Neutrophil (primary cell): ENCODE measurements at regions not wholly inside any gene's neighbourhood (a gene's known extent, or its start where the extent isn't known, plus 50 kb on each side); places are given as distances from the start of the nearest gene placed in this dataset.

Source experiments
- H3K27ac ChIP-seq: fragments of 200-600 bp; sonication (generic); 2 replicates; pipeline ENCODE4 v1.5.1; 2016; ENCODE audit warnings: mild to moderate bottlenecking, moderate library complexity
- H3K27me3 ChIP-seq: fragments of 200-600 bp; sonication (generic); 2 replicates; pipeline ENCODE4 v1.6.0; 2016; ENCODE audit warnings: mild to moderate bottlenecking
- H3K36me3 ChIP-seq: fragments of 200-600 bp; sonication (generic); 2 replicates; pipeline ENCODE4 v1.5.1; 2017
- H3K4me1 ChIP-seq, 2 experiments: fragments of 200-600 bp in 1 of 2; sonication (generic) in 1 of 2; 1 replicate in 1 of 2; 2 replicates in 1 of 2; pipeline versions ENCODE4 v1.5.1 to v1.6.1; 2013 to 2016; ENCODE audit warnings: low read depth in 1 of 2, low read length in 1 of 2, mild to moderate bottlenecking in 1 of 2, moderate library complexity in 1 of 2; ENCODE audit not compliant: control insufficient read depth in 1 of 2, insufficient read depth in 1 of 2
- H3K4me3 ChIP-seq, 2 experiments: fragments of 200-600 bp in 1 of 2; sonication (generic) in 1 of 2; 1 replicate in 1 of 2; 2 replicates in 1 of 2; pipeline ENCODE4 v1.5.1; 2013 to 2016; ENCODE audit warnings: low read depth in 1 of 2, low read length in 1 of 2, mild to moderate bottlenecking in 1 of 2, moderate library complexity in 1 of 2
- H3K9me3 ChIP-seq: fragments of 200-600 bp; sonication (generic); 2 replicates; pipeline ENCODE4 v1.5.1; 2016
- CTCF ChIP-seq: fragments of 200-600 bp; sonication (generic); IDR thresholded peaks from 2 replicates; pipeline ENCODE4 v1.5.1; 2016; ENCODE audit warnings: antibody characterized with exemption

- Histone ChIP-seq H3K9me3 (no peaks in the 10 kb centered on the region), H3K4me1 (peaks cover 10 to 13% of the 10 kb centered on the region in 2 experiments), H3K27ac (peak overlapping the region; percentile 51), H3K4me3 (peak overlapping the region in 1 of 2 experiments; percentile 26), H3K36me3 (no peaks in the 10 kb centered on the region), H3K27me3 (no peaks in the 10 kb centered on the region)
- no peak for TF ChIP-seq CTCF
Observed at GRCh38 chr9:36457836-36458429, 57.9 kb upstream of the RNF38 start.

- no peak for TF ChIP-seq CTCF
- Histone ChIP-seq H3K9me3 (no peaks in the 10 kb centered on the region), H3K36me3 (no peaks in the 10 kb centered on the region), H3K4me3 (no peak overlapping the region), H3K4me1 (peaks cover 10 to 13% of the 10 kb centered on the region in 2 experiments), H3K27ac (no peak overlapping the region), H3K27me3 (no peaks in the 10 kb centered on the region)
Observed at GRCh38 chr9:36456480-36457065, 56.5 kb upstream of the RNF38 start.

- H3K4me3 ChIP-seq = no peak overlapping the region
- no peaks in the 10 kb centered on the region for H3K36me3 ChIP-seq
- no peak overlapping the region for H3K27ac ChIP-seq
- H3K9me3 ChIP-seq = no peaks in the 10 kb centered on the region
- TF ChIP-seq CTCF = no peak
- no peaks in the 10 kb centered on the region for H3K4me1 ChIP-seq
- H3K27me3 ChIP-seq = no peaks in the 10 kb centered on the region
Observed at GRCh38 chr9:36451949-36452348, 51.9 kb upstream of the RNF38 start.

- no peak for TF ChIP-seq CTCF
- H3K36me3 ChIP-seq = no peaks in the 10 kb centered on the region
- no peaks in the 10 kb centered on the region for H3K9me3 ChIP-seq
- H3K27ac ChIP-seq = no peak overlapping the region
- no peaks in the 10 kb centered on the region for H3K4me1 ChIP-seq
- no peaks in the 10 kb centered on the region for H3K27me3 ChIP-seq
- H3K4me3 ChIP-seq = no peak overlapping the region
Observed at GRCh38 chr9:36450110-36450732, 50.2 kb upstream of the RNF38 start.
